DMS 273 (cell line): ENCODE measurements at regions not wholly inside any gene's neighbourhood (a gene's known extent, or its start where the extent isn't known, plus 50 kb on each side); places are given as distances from the start of the nearest gene placed in this dataset.

ENCODE experiments used
- DNase-seq: peaks from one replicate; lab custom pipeline; 2025; ENCODE audit not compliant: unreplicated experiment; lab: John Stamatoyannopoulos, UW

- DNase-seq, result no peak
These were observed 881.8 kb downstream of the BRD1 start for GRCh38 chr22:48945621-48946458.

- DNase-seq, result no peak
These were observed 882.7 kb downstream of the BRD1 start for GRCh38 chr22:48944751-48945620.

GRCh38 chr22:48944433-48944750, 883.3 kb downstream of the BRD1 start:
- no peak for DNase-seq

GRCh38 chr22:48943567-48944432, 883.9 kb downstream of the BRD1 start:
- DNase-seq, result peak; percentile 53

- no peak for DNase-seq
These were observed 884.7 kb downstream of the BRD1 start for GRCh38 chr22:48942698-48943566.

GRCh38 chr22:48941903-48942575, 885.6 kb downstream of the BRD1 start:
- DNase-seq, result no peak

- no peak for DNase-seq
These were observed 886.4 kb downstream of the BRD1 start for GRCh38 chr22:48941033-48941902.

- no peak for DNase-seq
These were observed 887.2 kb downstream of the BRD1 start for GRCh38 chr22:48940266-48941032.

GRCh38 chr22:48939441-48940265, 888.0 kb downstream of the BRD1 start:
- no peak for DNase-seq

GRCh38 chr22:48938741-48939140, 888.9 kb downstream of the BRD1 start:
- DNase-seq, result no peak

GRCh38 chr22:48937032-48937639, 890.5 kb downstream of the BRD1 start:
- DNase-seq, result no peak

- DNase-seq, result no peak
These were observed 891.3 kb downstream of the BRD1 start for GRCh38 chr22:48936391-48936790.

GRCh38 chr22:48934446-48934845, 893.2 kb downstream of the BRD1 start:
- DNase-seq, result no peak

- peak; percentile 36 for DNase-seq
These were observed 896.2 kb downstream of the BRD1 start for GRCh38 chr22:48931452-48931851.

- no peak for DNase-seq
These were observed 898.3 kb downstream of the BRD1 start for GRCh38 chr22:48929276-48929790.

GRCh38 chr22:48927591-48927990, 900.1 kb downstream of the BRD1 start:
- DNase-seq, result no peak

GRCh38 chr22:48926643-48927042, 901.0 kb downstream of the BRD1 start:
- DNase-seq, result no peak
